ENCODE measurements at regions not wholly inside any gene's neighbourhood (a gene's known extent, or its start where the extent isn't known, plus 50 kb on each side); places are given as distances from the start of the nearest gene placed in this dataset.

DNA sequence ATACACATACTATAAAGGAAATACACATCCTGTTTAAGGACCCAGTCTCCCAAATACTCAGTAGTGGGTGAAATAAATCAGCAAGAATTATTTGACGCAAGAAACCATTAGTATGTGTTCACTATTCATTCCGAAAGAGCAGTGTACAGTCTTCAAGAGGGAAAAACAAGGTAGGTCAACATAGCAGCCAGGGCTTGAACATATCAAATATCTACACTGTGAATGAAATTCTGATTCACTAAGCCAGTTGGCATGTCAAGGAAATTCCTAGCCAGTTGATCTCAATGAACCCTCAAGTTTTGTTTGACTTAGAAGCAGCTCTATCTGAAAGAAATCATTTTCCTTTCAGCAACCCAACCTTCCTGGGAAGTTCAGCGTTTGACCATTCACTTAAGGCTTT, 99.0 kb downstream of the CNTN3 start:
- TF ChIP-seq, protein P1, sequence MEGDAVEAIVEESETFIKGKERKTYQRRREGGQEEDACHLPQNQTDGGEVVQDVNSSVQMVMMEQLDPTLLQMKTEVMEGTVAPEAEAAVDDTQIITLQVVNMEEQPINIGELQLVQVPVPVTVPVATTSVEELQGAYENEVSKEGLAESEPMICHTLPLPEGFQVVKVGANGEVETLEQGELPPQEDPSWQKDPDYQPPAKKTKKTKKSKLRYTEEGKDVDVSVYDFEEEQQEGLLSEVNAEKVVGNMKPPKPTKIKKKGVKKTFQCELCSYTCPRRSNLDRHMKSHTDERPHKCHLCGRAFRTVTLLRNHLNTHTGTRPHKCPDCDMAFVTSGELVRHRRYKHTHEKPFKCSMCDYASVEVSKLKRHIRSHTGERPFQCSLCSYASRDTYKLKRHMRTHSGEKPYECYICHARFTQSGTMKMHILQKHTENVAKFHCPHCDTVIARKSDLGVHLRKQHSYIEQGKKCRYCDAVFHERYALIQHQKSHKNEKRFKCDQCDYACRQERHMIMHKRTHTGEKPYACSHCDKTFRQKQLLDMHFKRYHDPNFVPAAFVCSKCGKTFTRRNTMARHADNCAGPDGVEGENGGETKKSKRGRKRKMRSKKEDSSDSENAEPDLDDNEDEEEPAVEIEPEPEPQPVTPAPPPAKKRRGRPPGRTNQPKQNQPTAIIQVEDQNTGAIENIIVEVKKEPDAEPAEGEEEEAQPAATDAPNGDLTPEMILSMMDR (IDR thresholded peaks at IDR 0.05; ENCODE audit: insufficient read depth, low read depth, low read length, missing control alignments), result no peak
- DNase-seq (ENCODE audit: low read depth), result no peak
- no peak overlapping the region for H3K4me3 ChIP-seq (ENCODE audit: low read length)

DNA sequence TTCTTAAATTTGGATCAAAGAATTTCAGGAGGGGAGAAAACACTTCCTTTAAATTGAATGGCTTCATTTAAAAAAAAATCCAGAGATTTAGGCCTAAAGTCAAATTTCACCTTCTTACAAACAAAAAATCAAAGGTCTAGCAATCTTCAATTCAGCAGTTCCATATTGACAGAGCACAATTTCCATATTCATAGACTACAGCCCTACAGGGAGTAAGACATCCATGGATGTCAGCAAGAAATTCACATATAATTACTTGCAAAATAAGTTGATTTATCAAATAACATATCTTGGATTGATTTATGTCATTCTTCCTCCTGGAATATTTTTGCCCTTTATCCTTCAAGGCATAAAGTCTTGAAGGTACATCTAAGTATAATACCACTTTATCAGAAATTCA, 103.4 kb downstream of the CNTN3 start:
- no peak for DNase-seq (ENCODE audit: low read depth)
- TF ChIP-seq, protein P1 (IDR thresholded peaks at IDR 0.05; ENCODE audit: insufficient read depth, low read depth, low read length, missing control alignments), result no peak

DNA sequence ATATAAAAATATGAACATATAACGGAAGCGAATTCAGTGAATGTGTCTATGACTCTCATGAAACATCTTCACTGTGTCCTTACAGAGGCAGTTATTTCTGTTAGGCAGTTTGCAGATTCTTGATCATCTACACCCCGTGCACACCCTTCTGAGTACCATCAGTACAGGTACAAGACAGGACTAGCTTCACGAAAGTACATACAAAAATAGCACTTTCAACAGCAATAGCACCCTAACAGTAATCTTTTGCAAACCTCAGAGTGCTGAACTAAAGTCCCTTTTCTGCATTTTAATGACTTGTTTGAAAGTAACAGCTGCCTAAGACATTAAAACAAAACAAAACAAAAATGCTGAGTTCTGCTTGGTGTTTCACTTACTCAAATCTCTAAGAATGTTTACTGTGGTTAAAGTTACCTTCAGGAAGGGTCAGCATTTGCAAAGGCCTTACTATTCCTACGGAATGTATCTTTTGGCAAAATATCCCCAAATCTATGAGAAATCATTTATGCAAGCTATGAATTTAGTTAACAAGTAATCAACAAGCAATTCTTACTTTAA, 104.1 kb downstream of the CNTN3 start:
- no peak for DNase-seq (ENCODE audit: low read depth)
- no peak overlapping the region for H3K4me3 ChIP-seq (ENCODE audit: low read length)
- TF ChIP-seq, protein P1 (IDR thresholded peaks at IDR 0.05; ENCODE audit: insufficient read depth, low read depth, low read length, missing control alignments), result no peak

More for the DNA sequence above, 103.4 kb downstream of the CNTN3 start:
- no peak overlapping the region for H3K4me3 ChIP-seq (ENCODE audit: low read length)

DNA sequence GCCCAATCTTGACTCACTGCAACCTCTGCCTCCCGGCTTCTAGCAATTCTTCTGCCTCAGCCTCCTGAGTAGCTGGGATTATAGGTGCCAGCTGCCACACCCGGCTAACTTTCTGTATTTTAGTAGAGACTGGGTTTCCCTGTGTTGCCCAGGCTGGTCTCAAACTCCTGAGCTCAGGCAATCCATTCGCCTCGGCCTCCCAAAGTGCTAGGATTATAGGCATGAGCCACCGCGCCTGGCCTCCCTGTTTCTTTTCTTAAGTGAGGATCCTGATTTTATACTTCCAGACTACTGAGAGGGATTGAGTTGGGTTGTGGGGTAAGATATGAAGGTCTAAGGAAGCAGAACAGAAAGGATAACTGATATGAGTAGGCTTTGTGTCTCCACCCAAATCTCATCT, 106.8 kb downstream of the CNTN3 start:
- no peak for DNase-seq (ENCODE audit: low read depth)
- no peak overlapping the region for H3K4me3 ChIP-seq (ENCODE audit: low read length)
- TF ChIP-seq, protein P1 (IDR thresholded peaks at IDR 0.05; ENCODE audit: insufficient read depth, low read depth, low read length, missing control alignments), result no peak

DNA sequence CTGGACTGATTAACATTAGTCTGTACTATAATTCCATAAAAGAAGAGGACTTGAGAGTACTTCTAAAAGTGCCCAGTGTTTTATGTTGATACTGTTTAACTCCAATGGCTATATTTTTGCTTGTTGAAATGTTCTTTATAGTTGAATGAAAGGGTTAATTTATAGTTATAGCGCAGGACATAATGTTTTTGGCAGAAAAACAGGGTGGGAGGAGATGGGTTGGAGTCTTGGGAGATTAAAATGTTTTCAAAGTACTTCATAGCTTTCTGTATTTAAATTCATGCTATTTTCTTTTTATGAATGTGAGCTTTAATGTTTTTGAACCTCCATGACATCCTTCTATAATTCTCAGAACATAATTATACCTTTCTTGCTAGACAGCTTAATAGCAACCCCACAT, 108.2 kb downstream of the CNTN3 start:
- TF ChIP-seq, protein P1 (IDR thresholded peaks at IDR 0.05; ENCODE audit: insufficient read depth, low read depth, low read length, missing control alignments), result no peak
- DNase-seq (ENCODE audit: low read depth), result no peak
- no peak overlapping the region for H3K4me3 ChIP-seq (ENCODE audit: low read length)

DNA sequence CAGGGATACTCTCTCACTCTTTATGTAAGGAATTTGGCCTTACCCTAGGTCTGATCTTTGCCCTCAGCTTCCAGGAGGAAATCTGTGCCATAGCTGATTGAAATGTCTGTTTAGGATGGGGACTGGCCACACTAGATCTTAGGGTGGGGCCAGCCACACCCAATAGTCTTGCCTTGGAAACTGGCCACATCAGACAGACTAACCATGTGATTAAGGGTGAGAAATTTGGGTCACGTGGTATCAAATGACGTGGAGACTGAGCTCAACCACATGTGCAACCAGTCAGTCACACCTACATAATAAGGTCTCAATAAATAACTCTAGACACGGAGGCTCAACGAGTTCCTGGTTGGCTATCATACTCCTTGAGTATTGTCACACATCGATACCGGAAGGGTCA, 113.5 kb downstream of the CNTN3 start:
- TF ChIP-seq, protein P1 (IDR thresholded peaks at IDR 0.05; ENCODE audit: insufficient read depth, low read depth, low read length, missing control alignments), result no peak
- no peak overlapping the region for H3K4me3 ChIP-seq (ENCODE audit: low read length)
- no peak for DNase-seq (ENCODE audit: low read depth)

GRCh38 chr3:74500257-74500656, 114.2 kb downstream of the CNTN3 start:
- DNase-seq (ENCODE audit: low read depth), result no peak
- H3K4me3 ChIP-seq (ENCODE audit: low read length), result no peak overlapping the region
- TF ChIP-seq, protein P1 (IDR thresholded peaks at IDR 0.05; ENCODE audit: insufficient read depth, low read depth, low read length, missing control alignments), result no peak
